ENCODE measurements at regions not wholly inside any gene's neighbourhood (a gene's known extent, or its start where the extent isn't known, plus 50 kb on each side); places are given as distances from the start of the nearest gene placed in this dataset.

GRCh38 chr14:66254038-66254437, 232.1 kb upstream of the CCDC196 start:
- Mint-ChIP-seq H3K27ac (no peak overlapping the region), H3K36me3 (ENCODE audit: low read depth) (no peaks in the 10 kb centered on the region), H3K4me3 (no peak overlapping the region), H3K9me3 (no peaks in the 10 kb centered on the region), H3K27me3 (ENCODE audit: insufficient read depth) (peaks cover 29% of the 10 kb centered on the region), H3K4me1 (peaks cover 9% of the 10 kb centered on the region)
- WGBS, 2 experiments (ENCODE audit: insufficient coverage in 1 of 2, insufficient read length in 1 of 2): 74 to 79% methylated on average over 2 to 3 of the region's 3 CpGs
- no peaks in the 10 kb centered on the region for H3K9me3 ChIP-seq (ENCODE audit: control insufficient read depth, low read length)
- H3K27me3 ChIP-seq (ENCODE audit: control insufficient read depth, insufficient read depth, low read length, poor library complexity, severe bottlenecking): no peaks in the 10 kb centered on the region
- H3K36me3 ChIP-seq (ENCODE audit: control insufficient read depth, insufficient read depth, low read length): no peaks in the 10 kb centered on the region
- H3K9ac ChIP-seq (ENCODE audit: extremely low read depth, low read length, poor library complexity, severe bottlenecking): no peak overlapping the region
- no peak overlapping the region for H3K4me3 ChIP-seq (ENCODE audit: low read length)
- DNase-seq: no peak
- no peak for TF ChIP-seq CTCF (conservative IDR thresholded peaks at IDR 0.05)
- no peak overlapping the region for H3K27ac ChIP-seq (ENCODE audit: low read depth, low read length)
- H3K4me1 ChIP-seq (ENCODE audit: control insufficient read depth, insufficient read depth, low read length): peaks cover 7% of the 10 kb centered on the region

GRCh38 chr14:66268802-66269334, 217.3 kb upstream of the CCDC196 start:
- Histone ChIP-seq H3K4me3 (ENCODE audit: low read length) (peak overlapping the region; percentile 24), H3K9me3 (ENCODE audit: control insufficient read depth, low read length) (peaks cover 58% of the 10 kb centered on the region), H3K4me1 (ENCODE audit: control insufficient read depth, insufficient read depth, low read length) (no peaks in the 10 kb centered on the region), H3K27ac (ENCODE audit: low read depth, low read length) (no peak overlapping the region), H3K36me3 (ENCODE audit: control insufficient read depth, insufficient read depth, low read length) (no peaks in the 10 kb centered on the region), H3K27me3 (ENCODE audit: control insufficient read depth, insufficient read depth, low read length, poor library complexity, severe bottlenecking) (no peaks in the 10 kb centered on the region), H3K9ac (ENCODE audit: extremely low read depth, low read length, poor library complexity, severe bottlenecking) (no peak overlapping the region)
- Mint-ChIP-seq H3K4me3 (no peak overlapping the region), H3K4me1 (peaks cover 2% of the 10 kb centered on the region), H3K27ac (no peak overlapping the region), H3K27me3 (ENCODE audit: insufficient read depth) (peaks cover 15% of the 10 kb centered on the region), H3K36me3 (ENCODE audit: low read depth) (no peaks in the 10 kb centered on the region), H3K9me3 (peaks cover 19% of the 10 kb centered on the region)
- peak; percentile 50 for DNase-seq
- no peak for TF ChIP-seq CTCF (conservative IDR thresholded peaks at IDR 0.05)
- WGBS, 2 experiments (ENCODE audit: insufficient coverage in 1 of 2, insufficient read length in 1 of 2): no CpG with 5 or more reads among the region's 1 CpG

- Histone ChIP-seq H3K36me3 (ENCODE audit: control insufficient read depth, insufficient read depth, low read length) (no peaks in the 10 kb centered on the region), H3K4me3 (ENCODE audit: low read length) (no peak overlapping the region), H3K27ac (ENCODE audit: low read depth, low read length) (no peak overlapping the region), H3K27me3 (ENCODE audit: control insufficient read depth, insufficient read depth, low read length, poor library complexity, severe bottlenecking) (no peaks in the 10 kb centered on the region), H3K4me1 (ENCODE audit: control insufficient read depth, insufficient read depth, low read length) (no peaks in the 10 kb centered on the region), H3K9me3 (ENCODE audit: control insufficient read depth, low read length) (peaks cover 29% of the 10 kb centered on the region), H3K9ac (ENCODE audit: extremely low read depth, low read length, poor library complexity, severe bottlenecking) (no peak overlapping the region)
- Mint-ChIP-seq H3K9me3 (no peaks in the 10 kb centered on the region), H3K36me3 (ENCODE audit: low read depth) (no peaks in the 10 kb centered on the region), H3K27me3 (ENCODE audit: insufficient read depth) (peaks cover 21% of the 10 kb centered on the region), H3K4me3 (no peak overlapping the region), H3K27ac (no peak overlapping the region), H3K4me1 (peaks cover 2% of the 10 kb centered on the region)
- 76 to 100% methylated on average over 1 of the region's 1 CpG for WGBS, 2 experiments (ENCODE audit: insufficient coverage in 1 of 2, insufficient read length in 1 of 2)
- no peak for TF ChIP-seq CTCF (conservative IDR thresholded peaks at IDR 0.05)
- no peak for DNase-seq
Measured at GRCh38 chr14:66272221-66272620, 213.9 kb upstream of the CCDC196 start.

All from endodermal cell (in vitro differentiated cells).